Activated CD8-positive, alpha-beta T cell treated with anti-CD3 and anti-CD28 coated beads for 36 hours (primary cell): ENCODE measurements at regions not wholly inside any gene's neighbourhood (a gene's known extent, or its start where the extent isn't known, plus 50 kb on each side); places are given as distances from the start of the nearest gene placed in this dataset.

Experiments used
- ATAC-seq: fragments of 200-7000 bp; cut with Tn5 transposase; one replicate; pipeline ENCODE4 v1.10.0; 2021; ENCODE audit warnings: mild to moderate bottlenecking, moderate library complexity
- CTCF ChIA-PET: fragments of 350-600 bp; sonication (Branson Sonifier 250); formaldehyde crosslinking; loops from one replicate; lab custom pipeline; 2021; ENCODE audit warnings: antibody characterized with exemption; lab: Charles Lee
- POLR2A ChIA-PET: fragments of 350-600 bp; sonication (Branson Sonifier 250); formaldehyde crosslinking; loops from one replicate; lab custom pipeline; 2021; ENCODE audit warnings: antibody characterized with exemption; lab: Charles Lee
- DNase-seq: peaks from one replicate; pipeline ENCODE4 v3.0.0-alpha.2; 2020
- H3K27ac Mint-ChIP-seq: one replicate; pipeline ENCODE4 v1.8.0; 2021; ENCODE audit warnings: mild to moderate bottlenecking, mixed read lengths
- H3K27me3 Mint-ChIP-seq: one replicate; pipeline ENCODE4 v1.8.0; 2021; ENCODE audit warnings: mixed read lengths
- H3K36me3 Mint-ChIP-seq: one replicate; pipeline ENCODE4 v1.8.0; 2021; ENCODE audit warnings: low read depth, mixed read lengths
- H3K4me1 Mint-ChIP-seq: one replicate; pipeline ENCODE4 v1.8.0; 2021; ENCODE audit warnings: low read depth, mixed read lengths
- H3K4me3 Mint-ChIP-seq: one replicate; pipeline ENCODE4 v1.8.0; 2021; ENCODE audit warnings: mild to moderate bottlenecking, moderate library complexity, mixed read lengths
- H3K9me3 Mint-ChIP-seq: one replicate; pipeline ENCODE4 v1.8.0; 2021; ENCODE audit warnings: mixed read lengths
- CTCF ChIP-seq: fragments of 200-600 bp; IDR thresholded peaks from one replicate; pipeline ENCODE4 v1.8.0; 2022; ENCODE audit warnings: antibody characterized with exemption, mild to moderate bottlenecking
- intact Hi-C: fragments of 100-400 bp; cut with micrococcal nuclease; formaldehyde crosslinking; loops from one replicate; pipeline ENCODE4 v1.10.0; 2022

- no peaks in the 10 kb centered on the region for H3K4me1 Mint-ChIP-seq
- H3K9me3 Mint-ChIP-seq, result no peaks in the 10 kb centered on the region
- DNase-seq (no peak), ATAC-seq (no peak)
- ChIA-PET CTCF (no interaction called here), POLR2A (no interaction called here)
- no peak for TF ChIP-seq CTCF
- no peak overlapping the region for H3K4me3 Mint-ChIP-seq
- peaks cover 9% of the 10 kb centered on the region for H3K27me3 Mint-ChIP-seq
- no peak overlapping the region for H3K27ac Mint-ChIP-seq
- H3K36me3 Mint-ChIP-seq, result no peaks in the 10 kb centered on the region
- intact Hi-C loops, result no loop called here
Observed at GRCh38 chr9:7509576-7510145, 289.9 kb downstream of the DMAC1 start.

GRCh38 chr9:7508516-7508915 is 291.1 kb downstream of the DMAC1 start:
- no peaks in the 10 kb centered on the region for H3K36me3 Mint-ChIP-seq
- no peak for DNase-seq
- TF ChIP-seq CTCF, result no peak
- CTCF ChIA-PET, result no interaction called here
- ATAC-seq, result no peak
- no peak overlapping the region for H3K27ac Mint-ChIP-seq
- no peaks in the 10 kb centered on the region for H3K9me3 Mint-ChIP-seq
- no peaks in the 10 kb centered on the region for H3K4me1 Mint-ChIP-seq
- H3K27me3 Mint-ChIP-seq, result peaks cover 13% of the 10 kb centered on the region
- POLR2A ChIA-PET, result no interaction called here
- H3K4me3 Mint-ChIP-seq, result no peak overlapping the region
- intact Hi-C loops, result no loop called here

GRCh38 chr9:7507566-7508270 is 291.9 kb downstream of the DMAC1 start:
- DNase-seq, result no peak
- ChIA-PET CTCF (no interaction called here), POLR2A (no interaction called here)
- no peaks in the 10 kb centered on the region for H3K9me3 Mint-ChIP-seq
- ATAC-seq, result no peak
- no peak overlapping the region for H3K4me3 Mint-ChIP-seq
- no peaks in the 10 kb centered on the region for H3K36me3 Mint-ChIP-seq
- TF ChIP-seq CTCF, result no peak
- H3K27me3 Mint-ChIP-seq, result peaks cover 15% of the 10 kb centered on the region
- H3K4me1 Mint-ChIP-seq, result no peaks in the 10 kb centered on the region
- no peak overlapping the region for H3K27ac Mint-ChIP-seq
- intact Hi-C loops, result no loop called here

- no peak for TF ChIP-seq CTCF
- DNase-seq (no peak), ATAC-seq (no peak)
- H3K4me3 Mint-ChIP-seq, result no peak overlapping the region
- H3K36me3 Mint-ChIP-seq, result no peaks in the 10 kb centered on the region
- peaks cover 14% of the 10 kb centered on the region for H3K27me3 Mint-ChIP-seq
- ChIA-PET CTCF (no interaction called here), POLR2A (no interaction called here)
- H3K9me3 Mint-ChIP-seq, result no peaks in the 10 kb centered on the region
- H3K27ac Mint-ChIP-seq, result no peak overlapping the region
- no peaks in the 10 kb centered on the region for H3K4me1 Mint-ChIP-seq
- intact Hi-C loops, result no loop called here
Observed at GRCh38 chr9:7507026-7507425, 292.6 kb downstream of the DMAC1 start.

GRCh38 chr9:7500521-7500920 is 299.1 kb downstream of the DMAC1 start:
- TF ChIP-seq CTCF, result no peak
- DNase-seq, result no peak
- CTCF ChIA-PET, result no interaction called here
- Mint-ChIP-seq H3K4me1 (no peaks in the 10 kb centered on the region), H3K36me3 (no peaks in the 10 kb centered on the region), H3K27me3 (peaks cover 16% of the 10 kb centered on the region), H3K27ac (no peak overlapping the region), H3K9me3 (no peaks in the 10 kb centered on the region), H3K4me3 (no peak overlapping the region)
- intact Hi-C loops, result no loop called here
- no peak for ATAC-seq
- POLR2A ChIA-PET, result no interaction called here
